Anterior cingulate cortex (tissue), 58 donors: ENCODE measurements at regions not wholly inside any gene's neighbourhood (a gene's known extent, or its start where the extent isn't known, plus 50 kb on each side); places are given as distances from the start of the nearest gene placed in this dataset.
"Not testable (repeated sequence)": the region's sequence is repeated elsewhere in the genome, so short reads cannot be mapped to it uniquely, and the experiment has no call there.

ENCODE experiments used
- DNase-seq, 58 donors: peaks; one replicate each; lab custom pipeline; 2025; lab: John Stamatoyannopoulos, UW

DNA sequence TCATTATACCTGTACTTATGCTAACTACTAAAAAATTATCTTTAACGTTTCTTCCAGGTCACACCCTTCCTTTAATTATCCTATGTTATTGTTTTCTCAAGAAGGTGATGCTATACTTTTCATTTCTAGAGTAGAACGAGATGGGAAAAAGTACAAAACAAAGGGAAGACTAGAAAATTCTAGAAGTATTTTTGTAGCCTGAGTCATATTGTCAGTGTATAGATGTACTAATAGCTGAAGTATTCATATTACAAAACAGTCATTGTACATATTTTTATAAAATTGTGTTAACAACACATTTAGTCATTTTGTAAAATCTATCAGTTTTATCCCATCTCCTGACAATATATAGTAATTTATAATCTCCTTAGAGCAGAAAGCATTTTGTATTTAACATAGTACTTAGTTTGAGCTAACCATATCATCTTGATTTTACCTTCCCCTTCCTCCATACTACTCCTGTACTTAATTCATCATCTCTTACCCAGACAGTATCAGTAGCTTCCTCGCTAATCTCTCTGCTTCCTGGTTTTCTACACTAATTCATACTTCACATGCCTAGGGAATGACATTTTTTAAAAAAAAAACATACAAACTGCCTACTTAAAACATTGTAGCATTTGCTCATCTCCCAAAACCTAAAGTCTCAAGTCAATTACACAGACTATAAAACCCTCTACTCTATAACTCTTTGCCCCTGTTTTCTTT, 920.9 kb downstream of the RPS29 start:
- DNase-seq: no peak

DNA sequence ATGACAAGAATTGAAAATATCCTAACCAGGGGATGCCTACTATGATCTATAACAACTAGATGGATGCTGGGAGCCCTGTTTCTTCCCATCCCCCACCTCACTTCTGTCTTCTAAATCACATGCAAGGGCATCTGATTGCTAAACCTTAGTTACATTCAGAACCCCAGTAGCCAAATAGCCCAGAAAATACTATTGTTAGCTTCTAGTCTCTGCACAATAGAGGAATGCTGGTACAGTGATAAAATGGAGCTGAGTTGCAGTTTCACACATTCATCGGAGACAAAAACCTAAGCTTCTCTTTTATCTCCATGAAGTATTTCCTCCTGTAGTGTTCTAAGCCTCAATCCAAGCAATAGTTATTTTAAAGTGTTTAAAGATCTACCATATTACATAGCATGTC, 942.9 kb downstream of the RPS29 start:
- DNase-seq: no peak

DNA sequence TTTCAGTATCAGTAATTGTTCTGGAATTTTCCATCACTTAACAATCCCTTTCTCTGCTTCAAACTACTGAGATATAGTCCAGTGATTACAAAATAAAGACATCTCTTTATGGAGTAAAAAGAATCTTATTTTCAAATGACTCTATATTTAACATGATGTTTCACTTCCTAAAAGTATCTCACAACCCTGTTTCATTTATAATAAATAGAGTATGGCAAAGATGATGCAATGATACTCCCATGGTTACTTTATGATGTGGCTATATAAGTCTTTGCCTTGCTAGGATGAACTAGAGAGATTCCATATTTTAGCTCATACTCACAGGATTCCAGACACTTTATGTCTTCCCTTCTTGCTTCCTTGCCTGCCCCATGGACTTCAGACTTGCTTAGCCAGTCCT, 953.5 kb upstream of the MDGA2 start:
- no peak for DNase-seq

DNA sequence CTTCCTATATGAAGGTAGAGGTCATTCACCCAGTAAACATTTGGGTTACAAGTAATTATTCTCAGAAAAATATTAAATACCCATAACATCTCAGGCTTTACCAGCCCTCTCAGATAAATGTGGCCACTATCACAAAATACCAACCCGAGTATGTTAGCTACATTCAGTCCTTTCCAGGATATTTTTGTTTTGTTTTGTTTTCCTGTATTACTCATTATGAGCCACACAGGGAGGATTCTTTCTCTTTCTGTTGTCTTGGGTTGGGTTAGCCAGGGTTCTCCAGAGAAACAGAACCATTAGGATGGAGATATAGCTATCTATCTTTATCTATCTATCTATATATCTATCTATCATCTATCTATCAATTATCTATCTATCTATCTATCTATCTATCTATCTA, 947.6 kb upstream of the MDGA2 start:
- DNase-seq: no peak

DNA sequence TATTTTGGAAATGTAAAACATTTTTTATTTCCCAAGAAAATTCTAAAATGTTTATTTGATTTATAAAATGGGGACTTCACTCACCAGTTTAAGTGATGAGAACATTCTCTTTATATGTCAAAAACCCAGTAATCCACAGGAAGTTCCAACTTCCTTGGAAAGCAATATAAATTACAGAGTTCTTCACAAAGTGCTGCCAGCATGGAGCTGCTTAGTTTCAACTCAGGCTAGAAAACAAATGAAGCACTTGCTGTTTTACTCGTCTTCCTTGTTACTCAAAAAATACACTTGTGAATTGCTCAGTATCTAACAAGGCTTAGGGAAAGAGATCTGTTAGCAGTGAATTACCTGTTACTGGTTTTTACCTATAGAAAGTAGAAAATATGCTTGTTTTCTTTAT, 942.7 kb upstream of the MDGA2 start:
- no peak for DNase-seq

DNA sequence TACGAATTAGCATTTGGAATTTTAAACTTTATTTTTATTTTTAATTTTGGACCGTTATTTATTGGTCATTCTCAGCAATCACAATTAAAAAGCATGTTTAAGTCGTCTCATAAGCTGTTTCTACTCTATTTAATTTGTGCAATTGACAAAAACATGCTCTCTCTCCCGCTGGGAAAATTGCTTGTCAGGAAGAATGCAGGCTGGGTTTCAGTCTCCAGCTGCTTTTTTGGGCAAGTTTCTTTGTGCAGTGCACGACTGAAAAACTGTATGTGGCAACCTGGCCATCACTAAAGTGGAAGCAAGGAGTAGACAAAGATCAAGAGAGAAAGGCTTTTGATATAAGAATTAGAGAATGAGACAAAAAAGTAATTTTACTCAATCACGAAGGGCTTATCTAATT, 941.5 kb upstream of the MDGA2 start:
- no peak for DNase-seq

DNA sequence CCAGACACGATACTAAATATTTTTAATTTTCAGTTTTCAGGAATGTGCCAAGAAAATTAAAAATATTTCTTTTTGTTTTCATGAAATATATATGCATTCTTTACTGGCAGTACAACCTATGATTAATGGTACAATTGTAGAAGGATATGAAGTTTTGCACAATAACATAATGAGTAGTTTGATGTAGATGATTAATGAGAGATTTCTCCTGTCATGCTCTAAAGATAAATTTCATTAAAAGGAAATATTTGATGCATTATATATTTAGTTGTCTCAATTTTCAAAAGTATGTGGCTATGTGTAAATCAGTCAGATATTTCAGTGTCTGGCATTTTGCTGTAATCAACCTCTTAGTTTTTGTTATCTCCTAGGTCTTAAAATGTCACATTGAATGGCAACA, 940.2 kb upstream of the MDGA2 start:
- no peak for DNase-seq

DNA sequence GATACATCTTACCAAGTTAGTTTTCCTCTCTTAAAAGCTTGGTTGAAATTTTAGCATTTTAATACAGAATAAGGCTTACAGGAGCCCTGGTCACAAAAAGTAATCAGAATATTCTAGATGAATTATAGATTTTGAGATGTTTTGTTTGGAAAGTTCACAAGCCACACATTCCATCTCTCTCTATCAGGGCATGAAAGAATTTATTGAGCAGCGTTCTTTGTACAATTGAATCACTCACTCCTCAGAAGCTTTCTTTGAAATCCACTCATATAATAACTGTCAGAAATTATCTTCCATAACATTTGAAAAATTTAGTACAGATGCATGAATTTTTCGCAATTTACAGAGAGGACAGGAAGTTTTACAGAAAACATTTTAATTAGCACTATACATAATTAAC, 938.6 kb upstream of the MDGA2 start:
- no peak for DNase-seq

DNA sequence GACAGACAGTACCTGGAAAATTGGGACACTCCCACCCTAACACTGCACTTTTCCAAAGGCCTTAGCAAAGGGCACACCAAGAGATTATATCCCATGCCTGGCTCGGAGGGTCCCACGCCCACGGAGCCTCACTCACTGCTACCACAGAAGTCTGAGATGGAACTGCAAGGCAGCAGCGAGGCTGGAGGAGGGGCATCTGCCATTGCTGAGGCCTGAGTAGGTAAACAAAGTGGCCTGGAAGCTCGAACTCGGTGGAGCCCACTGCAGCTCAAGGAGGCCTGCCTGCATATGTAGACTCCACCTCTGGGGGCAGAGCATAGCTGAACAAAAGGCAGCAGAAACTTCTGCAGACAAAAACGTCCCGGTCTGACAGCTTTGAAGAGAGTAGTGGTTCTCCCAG, 931.6 kb upstream of the MDGA2 start:
- not testable (repeated sequence) for DNase-seq

DNA sequence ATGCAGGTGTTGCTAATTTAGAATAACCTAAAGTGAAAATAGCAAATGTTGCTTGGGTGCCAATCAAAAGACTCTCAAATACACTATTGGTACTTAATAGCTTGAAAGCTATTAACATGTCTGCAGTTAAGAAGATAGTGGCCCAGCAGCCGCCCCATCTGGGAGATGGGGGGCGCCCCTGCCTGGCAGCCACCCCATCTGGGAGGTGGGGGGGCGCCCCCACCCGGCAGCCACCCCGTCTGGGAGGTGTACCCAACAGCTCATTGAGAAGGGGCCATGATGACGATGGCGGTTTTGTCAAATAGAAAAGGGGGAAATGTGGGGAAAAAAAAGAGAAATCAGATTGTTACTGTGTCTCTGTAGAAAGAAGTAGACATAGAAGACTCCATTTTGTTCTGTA, 923.1 kb upstream of the MDGA2 start:
- DNase-seq: no peak

DNA sequence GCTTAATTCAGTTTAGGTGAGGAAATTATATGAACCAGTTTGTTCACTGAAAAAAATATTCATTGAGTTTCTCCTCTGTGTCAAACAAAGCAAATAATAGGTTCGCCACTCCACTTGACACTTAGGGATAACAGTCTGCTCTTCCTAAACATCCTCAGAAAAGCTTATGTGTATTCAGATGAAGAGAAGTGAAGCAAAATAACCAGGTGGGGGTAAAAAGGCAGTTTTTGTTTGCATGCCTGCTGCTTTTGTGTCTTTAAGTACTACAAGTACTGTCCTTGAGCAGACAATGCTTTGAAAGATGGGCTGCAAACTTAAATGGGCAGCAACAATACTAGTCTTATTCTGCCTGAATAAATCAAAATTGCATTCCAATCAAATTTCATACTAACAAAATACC, 910.7 kb upstream of the MDGA2 start:
- no peak for DNase-seq

DNA sequence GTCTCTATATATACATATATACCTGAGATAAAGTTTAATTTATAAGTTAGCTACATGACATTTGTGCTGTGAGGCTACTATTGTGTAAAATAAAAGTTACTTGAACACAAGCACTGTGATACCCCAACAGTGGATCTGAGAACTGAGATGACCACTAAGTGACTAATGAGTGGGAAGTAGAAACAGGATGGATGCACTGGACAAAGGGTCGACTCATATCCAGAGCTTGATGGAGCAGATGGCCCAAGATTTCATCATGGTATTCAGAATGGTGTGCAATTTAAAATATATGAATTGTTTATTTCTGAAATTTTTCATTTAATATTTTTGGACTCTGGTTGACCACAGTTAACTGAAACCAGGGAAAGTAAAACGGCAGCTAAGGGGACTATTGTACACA, 908.6 kb upstream of the MDGA2 start:
- DNase-seq: no peak

DNA sequence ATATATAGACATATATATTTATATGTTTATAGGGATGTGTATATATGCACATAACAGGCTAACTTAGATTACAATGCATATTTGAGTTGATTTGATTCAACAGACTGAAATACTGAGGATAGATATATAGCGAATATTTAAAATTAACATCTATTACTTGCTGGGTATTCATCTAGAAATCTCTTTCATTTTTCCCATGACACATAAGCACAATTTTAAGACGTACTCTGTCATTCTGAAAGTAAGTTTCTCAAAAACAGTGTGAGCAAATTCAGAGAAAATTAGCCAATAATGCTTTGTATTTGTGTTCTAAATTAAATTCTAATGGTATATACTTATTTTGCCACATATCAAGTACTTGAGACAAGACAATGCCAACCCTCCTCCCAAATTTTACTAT, 907.5 kb upstream of the MDGA2 start:
- no peak for DNase-seq

DNA sequence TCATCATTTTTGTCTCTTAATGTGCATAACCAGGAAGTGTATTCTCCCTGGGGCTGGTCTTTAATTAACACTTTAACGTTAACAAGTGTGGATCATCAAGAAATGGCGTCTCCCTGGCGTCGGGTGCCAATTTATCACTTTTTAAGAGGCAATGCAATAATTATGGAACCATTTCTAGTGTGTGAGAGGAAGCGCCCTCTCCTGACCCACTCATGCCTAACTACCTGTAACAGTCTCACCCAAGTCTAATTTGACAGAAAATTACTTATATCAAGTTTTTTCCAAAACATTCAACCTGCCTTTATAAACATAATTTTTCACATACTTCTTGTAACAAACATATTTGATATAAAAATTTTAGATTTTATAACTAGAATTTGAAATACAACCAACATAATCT, 905.3 kb upstream of the MDGA2 start:
- no peak for DNase-seq

DNA sequence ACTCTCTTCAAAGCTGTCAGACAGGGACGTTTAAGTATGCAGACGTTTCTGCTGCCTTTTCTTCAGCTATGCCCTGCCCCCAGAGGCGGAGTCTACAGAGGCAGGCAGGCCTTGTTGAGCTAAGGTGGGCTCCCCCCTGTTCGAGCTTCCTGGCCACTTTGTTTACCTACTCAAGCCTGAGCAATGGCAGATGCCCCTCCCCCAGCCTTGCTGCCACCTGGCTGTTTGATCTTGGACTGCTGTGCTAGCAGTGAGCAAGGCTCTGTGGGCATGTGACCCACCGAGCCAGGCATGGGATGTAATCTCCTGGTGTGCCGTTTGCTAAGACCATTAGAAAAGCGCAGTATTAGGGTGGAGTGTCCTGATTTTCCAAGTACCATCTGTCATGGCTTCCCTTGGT, 900.4 kb upstream of the MDGA2 start:
- DNase-seq: no peak

DNA sequence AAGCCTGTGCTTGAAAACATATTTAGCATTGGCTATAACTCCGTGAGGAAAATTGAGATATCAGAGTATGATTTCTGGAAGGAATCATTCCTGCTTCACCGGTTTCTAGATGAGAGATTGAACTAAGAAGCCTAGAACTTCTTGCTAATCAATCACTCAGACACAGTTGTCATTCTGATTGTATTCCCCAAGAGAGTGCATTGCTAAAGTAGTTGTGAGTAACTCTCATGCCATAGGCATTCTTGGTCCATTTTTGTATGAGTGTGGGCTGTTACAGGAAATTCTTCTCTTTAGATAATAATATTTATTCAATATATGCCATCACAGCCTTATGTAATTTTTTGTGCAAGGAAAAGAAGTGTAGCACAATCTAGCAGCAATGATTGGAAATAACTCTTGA, 893.3 kb upstream of the MDGA2 start:
- no peak for DNase-seq

DNA sequence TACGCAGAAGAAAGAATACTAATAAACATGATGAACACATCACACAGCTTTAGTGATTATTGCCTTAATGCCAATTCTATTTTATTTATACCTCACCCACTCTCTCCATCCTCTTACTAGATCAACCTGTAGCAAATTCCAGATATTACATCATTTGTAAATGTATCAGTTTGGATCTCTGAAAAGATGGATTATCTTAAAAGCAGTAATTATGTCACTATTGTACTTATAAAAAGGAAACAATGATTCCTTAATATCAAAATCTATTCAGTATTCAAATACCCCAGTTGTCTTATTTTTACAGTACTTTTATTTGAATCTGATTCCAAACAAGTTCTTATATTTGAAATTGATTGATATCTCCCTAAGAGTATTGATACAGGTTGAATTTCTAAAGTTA, 892.8 kb upstream of the MDGA2 start:
- no peak for DNase-seq

DNA sequence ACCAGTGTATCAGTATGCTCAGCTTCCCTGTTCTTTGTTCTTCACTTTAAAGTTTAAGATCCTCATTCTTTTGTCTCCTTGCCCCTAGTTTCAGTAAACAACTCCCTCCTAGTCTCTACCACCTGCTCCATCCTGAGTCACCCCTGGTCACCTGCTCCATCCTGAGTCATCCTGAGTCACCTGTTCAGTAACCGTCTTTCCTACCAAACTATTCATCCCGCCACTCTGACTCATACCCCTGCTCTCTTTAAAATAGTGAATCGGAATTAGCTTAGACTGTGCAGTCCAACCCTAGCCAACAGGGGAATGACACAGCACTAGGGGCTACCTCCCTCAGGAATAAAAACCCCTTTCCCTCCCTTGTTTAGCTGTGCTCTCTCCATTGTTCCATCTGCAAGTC, 888.1 kb upstream of the MDGA2 start:
- DNase-seq: no peak

DNA sequence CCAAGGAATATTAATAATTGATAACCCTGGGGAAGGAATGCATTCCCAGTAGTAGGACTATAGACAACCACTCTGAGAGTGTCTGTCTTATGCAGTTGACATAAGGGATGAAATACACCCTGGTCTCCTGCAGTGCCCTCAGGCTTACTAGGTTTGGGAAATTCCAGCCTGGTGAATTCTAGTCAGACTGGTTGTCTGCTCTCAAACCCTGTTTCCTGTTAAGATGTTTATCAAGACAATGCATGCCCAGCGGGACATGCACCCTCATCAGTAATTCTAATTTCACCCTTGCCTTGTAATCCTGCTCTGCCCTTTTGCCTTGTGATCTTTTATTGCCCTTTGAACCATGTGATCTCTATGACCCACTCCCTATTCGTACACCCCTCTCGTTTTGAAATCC, 886.0 kb upstream of the MDGA2 start:
- not testable (repeated sequence) for DNase-seq

DNA sequence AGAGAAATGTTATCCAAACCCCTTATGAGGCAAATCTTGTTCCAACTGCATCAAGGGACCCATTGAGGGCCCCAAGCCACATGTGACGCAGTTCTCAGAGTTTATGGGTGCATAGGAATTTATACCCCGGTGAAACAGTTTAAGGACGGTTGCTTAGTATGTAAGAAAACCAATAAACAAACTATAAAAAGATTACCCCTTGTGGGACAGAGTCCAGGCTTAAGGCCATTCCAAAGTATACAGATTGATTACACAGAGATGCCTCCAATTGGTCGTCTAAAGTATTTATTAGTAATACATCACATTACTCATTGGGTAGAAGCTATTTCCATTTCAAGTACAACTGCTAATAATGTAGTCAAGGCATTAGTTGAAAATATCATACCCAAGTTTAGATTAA, 885.0 kb upstream of the MDGA2 start:
- no peak for DNase-seq

DNA sequence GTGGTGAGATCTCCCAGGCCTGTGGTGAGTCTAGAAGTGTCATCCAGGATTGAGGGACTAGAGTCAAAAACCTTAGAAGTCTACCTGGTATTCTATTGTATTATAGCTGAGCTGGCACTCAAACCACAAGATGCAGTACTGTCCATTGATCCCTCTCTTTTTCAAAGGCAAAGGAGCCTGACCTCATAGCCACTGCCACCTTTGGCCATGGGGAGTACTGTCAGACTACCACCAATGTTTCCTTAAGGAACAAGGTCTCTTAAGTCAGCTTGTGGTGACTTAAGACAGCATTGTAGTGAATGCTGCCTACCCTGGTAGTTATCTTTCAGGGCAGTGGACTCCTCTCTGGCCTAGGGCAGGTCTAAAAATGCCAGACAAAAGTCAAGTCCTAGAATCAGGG, 878.0 kb upstream of the MDGA2 start:
- DNase-seq: no peak

DNA sequence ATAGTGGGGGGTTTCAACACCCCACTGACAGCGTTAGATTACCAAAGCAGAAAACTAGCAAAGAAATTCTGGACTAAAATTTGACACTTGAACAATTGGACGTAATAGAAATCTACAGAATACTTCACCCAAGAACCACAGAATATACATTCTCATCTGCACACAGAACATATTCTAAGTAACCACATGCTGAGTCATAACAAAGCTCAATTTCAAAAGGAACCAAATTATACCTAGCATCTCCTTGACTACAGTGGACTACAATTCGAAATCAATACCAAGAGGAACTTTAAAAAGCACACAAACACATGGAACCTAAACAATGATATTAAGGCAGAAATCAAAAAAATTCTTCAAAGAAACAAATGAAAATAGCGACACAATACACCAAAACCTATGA, 871.6 kb upstream of the MDGA2 start:
- DNase-seq: no peak

DNA sequence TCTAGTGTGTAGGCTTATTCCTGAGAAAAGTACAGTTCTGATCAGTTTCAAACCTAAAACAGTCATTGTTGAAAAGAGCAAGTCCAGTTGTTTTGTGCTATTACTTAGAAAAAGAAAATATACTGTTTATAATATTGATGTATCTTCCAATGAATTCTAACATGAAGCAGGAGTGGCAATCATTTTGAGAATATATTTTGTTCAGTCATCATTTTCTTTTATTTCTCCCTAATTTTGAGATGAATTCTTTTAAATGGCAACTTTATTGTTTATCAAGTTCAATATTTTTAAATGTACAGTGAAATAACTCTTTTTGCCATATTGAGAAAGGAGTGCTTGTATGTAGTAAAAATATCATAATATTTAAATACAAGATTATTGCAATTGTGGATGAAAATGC, 862.2 kb upstream of the MDGA2 start:
- DNase-seq: no peak
